HepG2 (cell line): ENCODE measurements at regions not wholly inside any gene's neighbourhood (a gene's known extent, or its start where the extent isn't known, plus 50 kb on each side); places are given as distances from the start of the nearest gene placed in this dataset.

Experiments
- ATAC-seq: fragments of 200-7000 bp; cut with Tn5 transposase; 3 replicates; pipeline ENCODE4 v1.9.1; 2020; ENCODE audit warnings: mild to moderate bottlenecking, moderate library complexity
- BruUV-seq: library from RNA; stranded (reverse); fragments of 400-500 nt; replicated peaks from 2 replicates; lab custom pipeline; 2021; lab: Mats Ljungman, UMichigan
- CTCF ChIA-PET: fragments of 300-600 bp; formaldehyde crosslinking; extraction: SDS; loops from one replicate; lab custom pipeline; 2021; ENCODE audit warnings: low total read pairs, inconsistent platforms, low intra/inter-chr PET ratio; lab: Yijun Ruan, JAX
- POLR2A ChIA-PET: fragments of 350-600 bp; sonication (Branson Sonifier 250); formaldehyde crosslinking; loops from one replicate; lab custom pipeline; 2020; ENCODE audit warnings: antibody characterized with exemption, inconsistent platforms; lab: Yijun Ruan, JAX
- DNase-seq: peaks from one replicate; pipeline ENCODE4 v3.0.0-alpha.2; 2015; ENCODE audit warnings: low spot score
- FAIRE-seq: peaks from 3 replicates; lab custom pipeline; 2011; peaks lifted over from hg19 to GRCh38; lab: Jason Lieb, UNC
- H2AFZ ChIP-seq: one replicate; pipeline ENCODE4 v1.6.1; 2011; ENCODE audit warnings: low read length, inconsistent platforms
- H3K27ac ChIP-seq: fragments of 300-600 bp; 3 replicates; pipeline ENCODE4 v1.8.0; 2011; ENCODE audit warnings: mixed run types, mild to moderate bottlenecking, mixed read lengths, low read length, inconsistent platforms; ENCODE audit not compliant: insufficient read depth; ENCODE audit errors: extremely low read length
- H3K27me3 ChIP-seq, 2 experiments: fragments of 200-600 bp in 1 of 2; 2 replicates in 1 of 2; 3 replicates in 1 of 2; pipeline versions ENCODE4 v1.6.0 to v1.8.0; 2011; ENCODE audit warnings: low read length in 2 of 2, mild to moderate bottlenecking in 2 of 2, moderate library complexity in 2 of 2, inconsistent platforms in 1 of 2; ENCODE audit not compliant: insufficient read depth in 2 of 2, control insufficient read depth in 1 of 2
- H3K36me3 ChIP-seq, 2 experiments: fragments of 200-600 bp in 1 of 2; replicated peaks in 1 of 2; 2 replicates in 1 of 2; 3 replicates in 1 of 2; pipeline versions ENCODE4 v1.5.1 to v1.8.0; 2011; ENCODE audit warnings: low read length in 2 of 2, inconsistent platforms in 1 of 2; ENCODE audit not compliant: insufficient read depth in 2 of 2, control insufficient read depth in 1 of 2
- H3K4me1 ChIP-seq: 2 replicates; pipeline ENCODE4 v1.5.1; 2012; ENCODE audit warnings: low read length, inconsistent platforms; ENCODE audit not compliant: insufficient read depth
- H3K4me2 ChIP-seq: 2 replicates; pipeline ENCODE4 v1.6.0; 2011; ENCODE audit warnings: low read depth, low read length, inconsistent platforms
- H3K4me3 ChIP-seq, 3 experiments: fragments of 200-600 bp in 1 of 3; sonication (generic), shearing (Covaris generic) in 1 of 3; replicated peaks in 1 of 3; 2 replicates each; pipeline ENCODE4 v1.5.1; 2011 to 2016; ENCODE audit warnings: low read length in 3 of 3, inconsistent platforms in 2 of 3, low read depth in 2 of 3, mild to moderate bottlenecking in 2 of 3, control low read depth in 1 of 3, mixed read lengths in 1 of 3; ENCODE audit not compliant: insufficient read depth in 1 of 3
- H3K79me2 ChIP-seq: one replicate; pipeline ENCODE4 v1.6.1; 2011; ENCODE audit warnings: low read length, inconsistent platforms; ENCODE audit not compliant: insufficient read depth
- H3K9ac ChIP-seq: 2 replicates; pipeline ENCODE4 v1.6.0; 2011; ENCODE audit warnings: mild to moderate bottlenecking, low read depth, low read length, inconsistent platforms; ENCODE audit not compliant: insufficient read depth
- H3K9me3 ChIP-seq: 2 replicates; pipeline ENCODE4 v1.5.1; 2012; ENCODE audit warnings: mild to moderate bottlenecking, low read length
- H4K20me1 ChIP-seq: 2 replicates; pipeline ENCODE4 v1.6.0; 2011; ENCODE audit warnings: inconsistent platforms, mild to moderate bottlenecking, low read length, moderate library complexity; ENCODE audit not compliant: insufficient read depth
- ETV6 ChIP-seq: sonication (generic); formaldehyde crosslinking; conservative IDR thresholded peaks from 2 replicates; pipeline ENCODE4 v1.4.0; 2020; ENCODE audit warnings: missing genetic modification reagents
- HES4 ChIP-seq: sonication (generic); formaldehyde crosslinking; IDR thresholded peaks from 2 replicates; pipeline ENCODE4 v1.9.0; 2021; ENCODE audit warnings: mild to moderate bottlenecking, missing genetic modification reagents, borderline replicate concordance
- MAFF ChIP-seq: IDR thresholded peaks from 2 replicates; pipeline ENCODE4 v1.6.1; 2011; ENCODE audit warnings: low read depth, low read length, improper control_type of control experiment
- MAFK ChIP-seq, 2 experiments: IDR thresholded peaks in 1 of 2; conservative IDR thresholded peaks in 1 of 2; 2 replicates each; pipeline ENCODE4 v1.6.1; 2011; ENCODE audit warnings: improper control_type of control experiment in 2 of 2, low read length in 2 of 2
- TMF1 ChIP-seq: sonication (generic); formaldehyde crosslinking; IDR thresholded peaks from 2 replicates; pipeline ENCODE4 v1.8.1; 2022; ENCODE audit warnings: low read depth, missing genetic modification reagents
- ZBTB1 ChIP-seq: sonication (generic); formaldehyde crosslinking; IDR thresholded peaks from 2 replicates; pipeline ENCODE4 v1.4.0; 2020; ENCODE audit warnings: missing genetic modification reagents, borderline replicate concordance
- ZNF24 ChIP-seq: fragments of 450-650 bp; IDR thresholded peaks from 2 replicates; pipeline ENCODE4 v1.6.1; 2017; ENCODE audit warnings: antibody characterized with exemption, mild to moderate bottlenecking
- WGBS: methylation state at CpG from one replicate; pipeline ENCODE4 v1.1.6; 2017; ENCODE audit warnings: low lambda C conversion rate; 5-methylcytosine and 5-hydroxymethylcytosine counted together
- in situ Hi-C: cut with HindIII; loops from 2 replicates; pipeline ENCODE4 v1.10.0; 2017; ENCODE audit warnings: low pct_unique_long_range_greater_than_20kb; ENCODE audit not compliant: extremely low pct_ligation_motif_present
- intact Hi-C: fragments of 100-400 bp; cut with micrococcal nuclease; formaldehyde crosslinking; loops from one replicate; pipeline ENCODE4 v1.10.0; 2022; ENCODE audit not compliant: unreplicated experiment
- TF ChIP-seq, protein P1 (sequence below): sonication (generic); formaldehyde crosslinking; conservative IDR thresholded peaks from 2 replicates; pipeline ENCODE4 v1.4.0; 2020; ENCODE audit warnings: missing genetic modification reagents
- TF ChIP-seq, protein P2 (sequence below): sonication (generic); formaldehyde crosslinking; IDR thresholded peaks from 2 replicates; pipeline ENCODE4 v1.9.0; 2021; ENCODE audit warnings: missing genetic modification reagents, borderline replicate concordance

DNA sequence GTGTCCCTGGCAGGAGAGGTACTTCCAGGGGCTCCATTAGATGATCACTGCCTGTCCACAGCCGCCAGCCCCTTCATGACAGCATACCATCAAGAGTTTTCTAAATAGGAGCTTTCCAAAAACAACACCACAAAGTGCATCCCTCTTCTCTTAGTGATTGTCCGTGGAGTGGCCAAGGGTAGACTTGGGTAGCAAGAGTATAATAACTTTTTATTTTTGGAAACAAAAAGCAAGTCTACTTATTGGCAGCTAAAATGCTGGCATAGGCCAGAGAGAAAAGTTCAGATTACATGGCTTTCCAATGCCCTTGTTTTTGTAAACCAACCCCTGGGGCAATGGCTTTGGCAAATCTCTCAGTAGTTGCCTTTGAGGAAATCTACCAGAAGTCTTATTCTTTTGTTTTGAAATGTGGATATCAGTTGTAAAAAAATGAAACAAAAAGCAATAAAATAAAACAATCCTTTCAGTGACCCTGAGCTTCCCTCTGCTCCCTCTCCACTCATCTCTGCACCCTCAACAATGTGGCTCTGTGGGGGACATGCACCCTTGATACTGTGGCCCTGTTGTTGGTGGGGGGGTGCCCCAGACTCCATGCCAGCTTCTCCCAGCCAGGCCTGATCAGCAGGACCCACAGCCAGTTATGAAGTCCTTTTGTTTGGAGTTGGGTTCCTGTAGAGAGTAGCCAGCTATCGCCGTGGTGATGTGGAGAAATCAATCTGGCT lies 294.1 kb downstream of the DLEU7 start (continued):
- TF ChIP-seq HES4 (CRISPR knock-in tag) (no peak), TMF1 (CRISPR knock-in tag) (no peak)
- TF ChIP-seq, all 625 proteins: peak for 0

DNA sequence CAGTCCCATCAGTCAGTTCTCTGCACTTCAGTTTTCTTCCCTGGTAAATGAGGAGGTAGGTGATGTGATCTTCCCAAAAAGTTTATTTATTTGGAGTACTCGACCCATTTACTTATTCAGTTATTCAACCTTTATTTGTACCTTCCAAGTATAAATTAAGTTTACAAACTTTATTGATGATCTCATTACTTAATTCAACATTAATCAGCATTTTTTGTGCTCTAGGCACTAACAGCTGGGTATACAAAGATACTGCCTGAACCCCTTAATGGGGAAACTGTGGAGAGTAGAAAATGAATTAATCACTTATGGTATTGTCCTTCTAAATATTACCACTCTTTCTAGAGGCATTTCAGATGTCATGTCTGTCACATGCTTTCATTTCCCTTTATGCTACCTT lies 293.3 kb downstream of the DLEU7 start:
- ChIA-PET POLR2A (no interaction called here), CTCF (no interaction called here)
- no peaks in the 10 kb centered on the region for H3K9me3 ChIP-seq
- no peak overlapping the region for H2AFZ ChIP-seq
- H3K9ac ChIP-seq, result no peak overlapping the region
- no peaks in the 10 kb centered on the region for H4K20me1 ChIP-seq
- in situ Hi-C loops, result no loop called here
- DNase-seq, result no peak
- H3K4me1 ChIP-seq, result no peaks in the 10 kb centered on the region
- H3K4me3 ChIP-seq, result no peak overlapping the region
- TF ChIP-seq, protein P1, sequence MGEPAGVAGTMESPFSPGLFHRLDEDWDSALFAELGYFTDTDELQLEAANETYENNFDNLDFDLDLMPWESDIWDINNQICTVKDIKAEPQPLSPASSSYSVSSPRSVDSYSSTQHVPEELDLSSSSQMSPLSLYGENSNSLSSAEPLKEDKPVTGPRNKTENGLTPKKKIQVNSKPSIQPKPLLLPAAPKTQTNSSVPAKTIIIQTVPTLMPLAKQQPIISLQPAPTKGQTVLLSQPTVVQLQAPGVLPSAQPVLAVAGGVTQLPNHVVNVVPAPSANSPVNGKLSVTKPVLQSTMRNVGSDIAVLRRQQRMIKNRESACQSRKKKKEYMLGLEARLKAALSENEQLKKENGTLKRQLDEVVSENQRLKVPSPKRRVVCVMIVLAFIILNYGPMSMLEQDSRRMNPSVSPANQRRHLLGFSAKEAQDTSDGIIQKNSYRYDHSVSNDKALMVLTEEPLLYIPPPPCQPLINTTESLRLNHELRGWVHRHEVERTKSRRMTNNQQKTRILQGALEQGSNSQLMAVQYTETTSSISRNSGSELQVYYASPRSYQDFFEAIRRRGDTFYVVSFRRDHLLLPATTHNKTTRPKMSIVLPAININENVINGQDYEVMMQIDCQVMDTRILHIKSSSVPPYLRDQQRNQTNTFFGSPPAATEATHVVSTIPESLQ (CRISPR knock-in tag), result no peak
- TF ChIP-seq MAFF (peak; percentile 51), ETV6 (CRISPR knock-in tag) (no peak), ZNF24 (no peak), ZBTB1 (CRISPR knock-in tag) (no peak), MAFK (conservative IDR thresholded peaks at IDR 0.05 in 1 of 2, IDR thresholded peaks at IDR 0.05 in 1 of 2; ENCODE audit: low read length in 2 of 2) (peak; percentile 52 to 71)
- TF ChIP-seq, protein P2, sequence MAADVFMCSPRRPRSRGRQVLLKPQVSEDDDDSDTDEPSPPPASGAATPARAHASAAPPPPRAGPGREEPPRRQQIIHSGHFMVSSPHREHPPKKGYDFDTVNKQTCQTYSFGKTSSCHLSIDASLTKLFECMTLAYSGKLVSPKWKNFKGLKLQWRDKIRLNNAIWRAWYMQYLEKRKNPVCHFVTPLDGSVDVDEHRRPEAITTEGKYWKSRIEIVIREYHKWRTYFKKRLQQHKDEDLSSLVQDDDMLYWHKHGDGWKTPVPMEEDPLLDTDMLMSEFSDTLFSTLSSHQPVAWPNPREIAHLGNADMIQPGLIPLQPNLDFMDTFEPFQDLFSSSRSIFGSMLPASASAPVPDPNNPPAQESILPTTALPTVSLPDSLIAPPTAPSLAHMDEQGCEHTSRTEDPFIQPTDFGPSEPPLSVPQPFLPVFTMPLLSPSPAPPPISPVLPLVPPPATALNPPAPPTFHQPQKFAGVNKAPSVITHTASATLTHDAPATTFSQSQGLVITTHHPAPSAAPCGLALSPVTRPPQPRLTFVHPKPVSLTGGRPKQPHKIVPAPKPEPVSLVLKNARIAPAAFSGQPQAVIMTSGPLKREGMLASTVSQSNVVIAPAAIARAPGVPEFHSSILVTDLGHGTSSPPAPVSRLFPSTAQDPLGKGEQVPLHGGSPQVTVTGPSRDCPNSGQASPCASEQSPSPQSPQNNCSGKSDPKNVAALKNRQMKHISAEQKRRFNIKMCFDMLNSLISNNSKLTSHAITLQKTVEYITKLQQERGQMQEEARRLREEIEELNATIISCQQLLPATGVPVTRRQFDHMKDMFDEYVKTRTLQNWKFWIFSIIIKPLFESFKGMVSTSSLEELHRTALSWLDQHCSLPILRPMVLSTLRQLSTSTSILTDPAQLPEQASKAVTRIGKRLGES (CRISPR knock-in tag), result no peak
- TF ChIP-seq, all 625 proteins: peak for 2
- BruUV-seq, result no TSS peak
- H3K27ac ChIP-seq, result no peak overlapping the region
- no peak overlapping the region for H3K4me2 ChIP-seq
- intact Hi-C loops, result no loop called here
- H3K27me3 ChIP-seq, result no peaks in the 10 kb centered on the region
- H3K36me3 ChIP-seq, result no peaks in the 10 kb centered on the region
- no peaks in the 10 kb centered on the region for H3K79me2 ChIP-seq
- WGBS, result 100% methylated on average over 1 of the region's 1 CpG
- ATAC-seq (no peak), FAIRE-seq (no peak)
